EL (cell line): ENCODE measurements at regions not wholly inside any gene's neighbourhood (a gene's known extent, or its start where the extent isn't known, plus 50 kb on each side); places are given as distances from the start of the nearest gene placed in this dataset.

Source experiments
- DNase-seq: peaks from one replicate; pipeline ENCODE4 v3.0.0-alpha.2; 2016

DNA sequence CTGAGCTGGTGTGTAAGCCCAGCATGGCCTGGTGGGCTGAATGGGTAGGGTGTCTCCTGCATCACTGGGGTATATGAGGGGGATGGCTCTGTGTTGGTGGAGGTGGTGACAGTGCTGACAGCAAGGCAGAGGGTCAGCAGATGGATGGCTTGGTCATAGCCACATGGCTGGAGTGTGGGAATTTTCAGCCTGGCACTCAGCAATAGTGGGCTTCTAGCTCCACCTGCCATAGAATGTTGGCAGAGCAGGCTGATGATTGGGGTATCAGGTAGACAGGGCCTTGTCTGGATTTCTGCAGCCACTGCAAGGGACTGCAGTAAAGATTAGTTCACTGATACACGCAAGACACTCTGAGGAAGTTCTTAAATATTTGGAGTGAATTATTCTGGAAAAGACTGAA lies 137.5 kb upstream of the BACH2 start:
- no peak for DNase-seq

DNA sequence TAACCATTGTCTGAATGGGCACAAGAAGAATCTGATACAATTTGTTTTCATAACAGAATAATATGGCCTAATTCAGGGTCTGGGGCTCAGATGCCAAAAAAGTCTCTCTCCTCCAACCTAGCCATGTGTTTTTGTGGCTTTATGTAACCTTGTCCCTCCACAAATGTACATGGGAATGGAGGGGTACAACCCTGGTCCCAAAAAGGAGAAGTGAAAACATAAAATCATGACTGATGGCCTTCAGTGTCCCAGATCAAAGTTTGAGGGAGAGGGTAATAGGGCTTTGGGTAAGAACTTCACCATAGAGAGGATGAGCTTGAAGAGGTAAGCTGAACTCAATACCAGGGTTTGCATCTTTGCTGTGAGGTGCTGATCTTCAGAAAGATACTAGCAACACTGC lies 136.3 kb upstream of the BACH2 start:
- no peak for DNase-seq

DNA sequence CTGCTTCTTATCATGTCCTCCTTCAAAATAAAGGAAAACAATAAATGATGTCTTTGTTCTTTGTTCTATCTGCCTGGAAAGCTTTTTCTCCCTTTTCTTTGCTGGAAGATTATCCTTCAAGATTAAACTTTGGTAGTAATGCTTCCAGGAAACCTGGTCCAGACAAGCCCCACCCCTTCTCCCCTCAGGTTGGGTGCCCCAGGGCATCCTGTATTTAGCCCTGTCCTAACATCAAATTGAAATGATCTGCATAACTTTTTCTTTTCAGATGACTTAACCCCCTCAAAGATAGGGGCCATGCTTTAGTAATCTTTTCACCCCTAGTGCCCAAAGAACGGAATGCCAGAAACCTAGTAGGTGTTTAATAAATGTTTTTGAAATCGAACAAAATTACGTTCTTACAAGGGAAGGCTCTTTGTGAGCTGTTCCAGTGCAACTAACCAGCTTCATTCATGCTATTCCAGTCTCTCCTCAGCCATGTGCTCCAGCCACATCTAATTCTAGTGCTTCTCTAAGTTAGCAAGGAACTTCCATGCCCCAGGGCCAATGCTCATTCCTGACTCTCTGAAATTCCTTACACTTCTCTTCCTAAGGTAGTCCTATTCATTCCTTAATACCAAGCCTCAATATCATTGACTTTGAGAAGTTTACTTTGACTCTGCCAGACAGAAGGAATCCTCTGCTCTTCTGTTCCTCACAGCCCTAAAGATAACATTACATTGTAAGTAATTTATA lies 135.6 kb upstream of the BACH2 start:
- DNase-seq: no peak

- DNase-seq: peak; percentile 35
Observed at GRCh38 chr6:90431576-90431975, 134.9 kb upstream of the BACH2 start.

DNA sequence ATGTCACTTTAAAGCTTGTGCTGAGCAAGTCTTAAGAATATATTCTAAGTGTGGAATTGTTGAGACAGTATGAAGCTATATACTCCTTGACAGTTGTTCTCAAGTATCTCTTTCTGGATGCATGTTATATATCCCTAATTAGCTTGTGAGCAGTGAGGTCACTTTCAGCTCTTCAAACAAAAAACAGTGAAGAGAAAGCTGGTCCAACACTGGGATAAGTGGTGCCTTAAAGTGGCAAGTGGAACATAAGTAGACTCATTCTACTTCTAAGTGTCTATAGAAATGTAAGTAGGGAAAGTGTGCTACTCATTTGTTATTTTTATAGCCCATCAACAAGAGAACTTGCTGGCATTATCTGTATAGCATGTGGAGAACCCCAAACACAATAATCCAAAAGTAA lies 133.1 kb upstream of the BACH2 start:
- no peak for DNase-seq

DNA sequence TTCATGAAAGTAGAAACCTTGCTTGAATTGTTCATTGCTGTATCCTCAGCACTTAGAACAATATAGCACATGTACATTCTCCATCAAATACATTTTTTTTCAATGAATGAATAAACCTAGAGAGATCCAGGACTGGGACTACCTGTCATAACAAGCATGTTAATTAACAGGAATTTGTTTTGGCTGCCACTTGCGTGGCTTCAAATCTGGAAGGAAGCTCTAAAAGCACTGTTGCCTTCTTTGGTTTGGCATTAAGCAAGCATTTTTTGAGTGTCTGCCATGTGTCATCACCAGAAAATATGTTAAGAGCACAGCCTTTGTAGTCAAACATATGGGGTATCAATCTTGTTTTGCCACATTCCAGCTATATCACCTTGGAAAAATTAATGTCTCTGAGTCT lies 131.9 kb upstream of the BACH2 start:
- no peak for DNase-seq

GRCh38 chr6:90425161-90425641 lies 128.6 kb upstream of the BACH2 start:
- no peak for DNase-seq

GRCh38 chr6:90424580-90424979 lies 127.9 kb upstream of the BACH2 start:
- no peak for DNase-seq

DNA sequence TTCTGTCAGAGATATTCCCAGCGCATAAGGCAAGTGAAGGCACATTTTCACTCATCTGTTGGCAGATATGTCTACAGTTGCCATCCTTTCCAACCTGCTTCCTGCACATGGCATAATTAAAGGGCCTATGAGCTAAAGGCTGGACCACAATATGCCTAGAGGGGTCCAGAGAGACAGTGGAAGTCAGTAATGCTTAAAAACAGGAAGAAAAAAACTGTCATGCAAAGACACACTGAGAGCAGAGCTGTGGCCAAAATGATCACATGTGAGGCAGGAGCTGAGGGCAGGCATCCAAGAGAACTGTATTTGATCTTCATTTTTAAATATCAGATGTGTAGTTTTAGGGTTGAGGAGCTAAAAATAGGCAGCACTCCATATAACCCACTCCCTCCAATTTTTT lies 125.0 kb upstream of the BACH2 start:
- no peak for DNase-seq

- DNase-seq: no peak
Observed at GRCh38 chr6:90420500-90420899, 123.9 kb upstream of the BACH2 start.

DNA sequence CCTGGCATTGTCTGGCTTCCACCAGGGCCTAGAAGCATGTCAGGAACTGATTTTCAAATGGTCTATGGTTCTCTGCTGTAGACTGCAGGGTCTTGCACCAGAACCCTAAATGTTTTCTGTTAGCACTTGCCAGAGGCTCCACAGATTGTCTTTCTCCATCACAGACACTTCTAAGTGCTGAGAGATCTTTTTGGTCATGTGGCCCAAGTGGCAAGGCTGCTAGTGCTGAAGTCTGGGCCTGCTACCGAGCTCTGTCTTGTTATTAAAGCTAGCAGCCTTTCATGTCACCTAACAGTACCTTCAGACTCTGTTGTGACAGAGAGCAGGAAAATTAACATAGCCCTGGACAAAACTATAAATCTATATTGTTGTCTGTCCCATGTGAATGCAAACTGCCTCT lies 120.7 kb upstream of the BACH2 start:
- no peak for DNase-seq

- no peak for DNase-seq
Observed at GRCh38 chr6:90416322-90416721, 119.7 kb upstream of the BACH2 start.

- DNase-seq: no peak
Observed at GRCh38 chr6:90415178-90415577, 118.5 kb upstream of the BACH2 start.

- no peak for DNase-seq
Observed at GRCh38 chr6:90414352-90414751, 117.7 kb upstream of the BACH2 start.

DNA sequence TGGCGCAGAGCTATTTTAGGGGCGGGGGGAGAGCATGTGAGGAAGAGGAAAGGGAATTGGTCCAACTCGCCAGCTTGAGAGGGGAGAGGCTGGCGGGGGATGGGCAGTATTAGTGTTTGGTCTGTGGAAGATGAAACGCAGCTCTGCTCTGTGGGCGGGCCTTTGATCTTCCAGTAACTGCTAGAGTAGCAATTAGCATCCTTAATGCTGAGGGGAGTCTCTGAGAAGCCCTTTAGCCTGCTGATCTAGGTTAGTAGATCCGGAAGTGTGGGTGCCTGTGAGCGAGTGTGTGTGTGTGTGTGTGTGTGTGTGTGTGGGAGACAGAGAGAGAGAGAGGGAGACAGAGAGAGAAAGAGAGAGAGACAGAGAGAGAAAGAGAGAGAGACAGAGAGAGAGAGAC lies 117.2 kb upstream of the BACH2 start:
- peak; percentile 21 for DNase-seq

GRCh38 chr6:90413396-90413795 lies 116.8 kb upstream of the BACH2 start:
- DNase-seq: no peak

DNA sequence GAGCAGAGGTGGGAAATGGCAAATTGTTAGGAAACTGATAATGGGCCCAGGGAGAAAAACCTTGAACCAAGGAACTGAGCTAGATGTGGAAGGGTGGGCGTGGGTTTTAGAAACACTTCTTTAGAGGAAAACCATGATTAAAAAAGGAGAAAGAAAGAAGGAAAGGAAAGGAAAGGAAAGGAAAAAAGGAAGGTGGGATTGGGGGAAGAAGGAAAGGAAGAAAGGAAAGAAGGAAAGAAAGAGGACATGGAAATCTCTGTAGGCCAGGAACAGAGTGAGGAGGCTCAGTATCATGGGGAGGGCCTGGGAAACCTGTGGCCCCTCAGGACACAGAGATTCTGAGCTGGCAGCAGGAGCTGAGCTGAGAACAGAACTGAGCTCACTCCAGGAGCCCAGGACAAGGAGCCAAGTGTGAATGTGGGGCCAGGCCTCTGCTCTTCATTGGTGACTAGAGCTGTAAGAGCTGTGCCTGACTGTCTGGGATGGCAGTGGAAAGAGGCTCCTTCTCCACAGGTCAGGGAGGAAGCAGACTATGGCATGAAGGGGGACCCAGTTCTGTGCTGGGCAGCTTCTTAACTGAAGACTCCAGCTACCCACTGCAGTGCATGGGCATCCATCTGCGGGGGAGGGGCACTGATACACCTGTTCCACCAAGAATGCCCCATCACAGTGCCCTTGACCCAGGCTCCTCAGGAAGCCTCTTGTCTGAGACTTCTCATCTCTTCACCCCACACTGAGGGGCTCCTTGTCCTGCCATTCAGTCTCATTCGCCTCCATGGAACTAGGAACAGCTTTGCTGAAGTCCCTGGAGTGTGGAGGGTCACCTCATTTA lies 116.1 kb upstream of the BACH2 start:
- DNase-seq: no peak

GRCh38 chr6:90411292-90411781 lies 114.7 kb upstream of the BACH2 start:
- no peak for DNase-seq

DNA sequence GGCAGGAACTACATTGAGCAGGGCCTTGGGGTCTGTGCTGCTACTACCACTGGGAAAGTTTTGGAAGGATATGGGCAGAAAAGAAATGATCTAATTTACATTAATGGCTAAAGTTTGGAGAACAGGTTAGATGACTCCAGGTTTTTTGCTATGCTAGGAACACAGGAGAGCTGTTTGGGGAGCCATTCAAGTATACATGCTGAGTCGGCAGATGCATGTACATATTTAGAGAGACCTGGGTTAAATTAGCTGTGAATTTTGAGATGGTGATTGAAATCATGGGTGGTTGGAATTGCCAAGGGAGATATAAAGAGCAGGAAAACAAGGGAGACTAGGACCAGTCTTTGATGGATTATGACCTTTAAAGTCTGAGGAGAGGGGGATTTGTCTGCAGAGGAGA lies 113.1 kb upstream of the BACH2 start:
- no peak for DNase-seq

GRCh38 chr6:90406957-90407356 lies 110.3 kb upstream of the BACH2 start:
- peak; percentile 68 for DNase-seq

DNA sequence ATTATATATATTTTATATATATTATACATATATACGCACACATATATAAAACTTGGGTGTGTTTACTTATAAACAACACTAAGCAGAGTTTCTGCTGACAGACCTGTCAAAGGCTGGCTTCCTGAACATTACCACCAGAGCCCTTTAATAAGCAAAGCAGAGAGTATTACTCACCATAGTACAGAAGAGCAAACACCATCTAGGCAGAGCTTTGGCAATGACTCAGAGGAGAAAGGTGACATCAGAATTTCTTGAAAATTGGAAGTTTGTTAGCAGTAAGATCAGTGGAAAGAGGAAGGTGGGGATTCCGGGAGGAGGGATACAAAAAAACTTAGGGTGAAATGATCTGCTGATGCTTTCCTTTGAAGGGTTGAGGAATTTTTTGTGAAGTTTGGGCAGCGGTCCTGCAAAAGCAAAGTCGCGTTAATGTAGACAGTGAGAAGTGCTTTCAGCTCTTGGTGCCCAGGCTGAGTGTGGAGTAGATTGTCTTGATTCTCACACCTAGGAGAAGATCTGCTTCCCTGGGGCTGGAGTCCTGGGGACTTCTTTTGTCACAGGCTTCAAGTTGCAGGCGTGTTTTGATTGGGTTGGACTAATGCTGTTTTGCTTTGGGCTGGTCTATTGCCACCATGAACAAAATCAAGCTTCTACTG lies 109.6 kb upstream of the BACH2 start:
- peak; percentile 78 for DNase-seq

DNA sequence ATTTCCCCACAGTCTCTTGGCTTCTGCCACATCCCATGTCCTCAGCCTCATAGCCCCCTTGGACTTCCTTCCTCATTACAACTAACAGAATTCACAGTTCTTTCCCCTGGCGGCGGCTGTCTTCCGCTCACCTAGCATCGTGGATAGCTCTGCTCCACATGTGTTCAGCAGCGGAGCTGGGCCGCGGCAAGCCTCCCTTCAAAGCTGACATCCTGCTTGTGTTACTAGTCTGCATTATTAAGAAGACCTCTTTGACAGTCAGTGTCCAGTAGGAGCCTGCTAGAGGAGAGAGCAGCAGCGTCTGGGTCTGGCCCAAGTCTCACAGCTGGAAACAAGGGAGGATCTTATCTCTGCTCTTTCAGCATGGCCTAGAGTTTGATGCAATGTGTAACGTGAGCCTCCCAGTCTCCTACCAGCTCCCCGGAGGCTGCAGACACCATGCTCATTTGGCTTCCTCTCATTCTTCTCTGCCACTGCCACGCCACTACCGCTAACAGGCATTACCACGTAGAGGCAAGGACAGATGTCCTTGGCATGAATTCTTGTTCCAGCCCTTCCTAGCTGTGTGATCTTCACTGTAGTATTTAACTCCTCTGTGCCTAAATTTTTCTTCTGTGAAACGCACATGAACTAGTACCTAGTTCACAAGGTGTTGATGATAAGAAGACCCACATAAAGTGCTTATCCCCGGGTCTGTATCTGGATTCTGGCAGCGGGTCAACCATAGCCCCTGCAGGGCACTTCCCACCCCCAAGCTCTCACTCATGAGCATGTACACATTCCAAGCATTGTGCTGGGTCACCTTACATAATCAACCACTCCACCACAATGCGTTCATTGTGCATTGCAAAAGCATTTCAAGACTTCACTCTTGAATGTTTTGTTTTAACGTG lies 107.1 kb upstream of the BACH2 start:
- DNase-seq: peak; percentile 60

GRCh38 chr6:90402831-90403192 lies 106.2 kb upstream of the BACH2 start:
- no peak for DNase-seq
